Body of pancreas (tissue), 4 donors: ENCODE measurements at regions not wholly inside any gene's neighbourhood (a gene's known extent, or its start where the extent isn't known, plus 50 kb on each side); places are given as distances from the start of the nearest gene placed in this dataset.

Source experiments
- CTCF ChIP-seq, 7 experiments: fragments of 450-650 bp in 4 of 7; fragments of 200-600 bp in 3 of 7; sonication (generic) in 3 of 7; IDR thresholded peaks; one replicate each; pipeline ENCODE4 v1.5.1; 2016 to 2019; ENCODE audit warnings: antibody characterized with exemption in 7 of 7
- POLR2A ChIP-seq, 3 donors: fragments of 450-650 bp; IDR thresholded peaks; one replicate each; pipeline ENCODE4 v1.6.1; 2016; ENCODE audit warnings: antibody characterized with exemption in 3 of 3, mild to moderate bottlenecking in 2 of 3

- no peak for TF ChIP-seq CTCF (IDR thresholded peaks at IDR 0.05)
- TF ChIP-seq POLR2A (IDR thresholded peaks at IDR 0.05): no peak
These were observed 474.6 kb upstream of the ATXN8OS start for GRCh38 chr13:69633044-69633443.
